Gastrocnemius medialis (tissue), 4 donors: ENCODE measurements at regions not wholly inside any gene's neighbourhood (a gene's known extent, or its start where the extent isn't known, plus 50 kb on each side); places are given as distances from the start of the nearest gene placed in this dataset.

Source experiments
- ATAC-seq, 2 donors: fragments of 150-250 bp; one replicate each; pipeline ENCODE4 v1.9.1; 2016
- DNase-seq, 2 donors: peaks; one replicate each; pipeline ENCODE4 v3.0.0-alpha.2; 2019
- H3K27ac ChIP-seq, 4 donors: fragments of 200-600 bp; sonication (generic); 1 replicate in 1 of 4; 2 replicates in 3 of 4; pipeline ENCODE4 v1.5.1; 2016 to 2018; ENCODE audit warnings: mild to moderate bottlenecking in 2 of 4, moderate library complexity in 1 of 4
- H3K27me3 ChIP-seq, 3 donors: fragments of 200-600 bp; sonication (generic) in 2 of 3; 1 replicate in 1 of 3; 2 replicates in 2 of 3; pipeline versions ENCODE4 v1.5.1 to v1.6.0; 2016 to 2019; ENCODE audit warnings: mild to moderate bottlenecking in 1 of 3, moderate library complexity in 1 of 3
- H3K36me3 ChIP-seq, 2 donors: fragments of 200-600 bp; sonication (generic) in 1 of 2; one replicate each; pipeline ENCODE4 v1.5.1; 2017 to 2018
- H3K4me1 ChIP-seq, 2 donors: fragments of 200-600 bp; sonication (generic) in 1 of 2; one replicate each; pipeline ENCODE4 v1.5.1; 2016 to 2017; ENCODE audit warnings: mild to moderate bottlenecking in 2 of 2
- H3K4me3 ChIP-seq, 4 donors: fragments of 200-600 bp; sonication (generic) in 3 of 4; 1 replicate in 1 of 4; 2 replicates in 3 of 4; pipeline ENCODE4 v1.5.1; 2016 to 2019; ENCODE audit warnings: mild to moderate bottlenecking in 2 of 4
- H3K9me3 ChIP-seq, 3 donors: fragments of 200-600 bp; sonication (generic) in 2 of 3; 1 replicate in 1 of 3; 2 replicates in 2 of 3; pipeline ENCODE4 v1.5.1; 2016 to 2019
- POLR2A ChIP-seq, 2 donors: fragments of 450-650 bp; IDR thresholded peaks; one replicate each; pipeline ENCODE4 v1.6.1; 2017; ENCODE audit warnings: antibody characterized with exemption in 2 of 2, mild to moderate bottlenecking in 2 of 2, moderate library complexity in 2 of 2
- in situ Hi-C, 4 donors: fragments of 200-750 bp; cut with MboI; loops; one replicate each; pipeline versions ENCODE4 v1.15.0 to v1.8.0; 2017; ENCODE audit warnings: low sequenced_read_pairs in 4 of 4
- intact Hi-C: fragments of 100-400 bp; cut with DNase I; formaldehyde crosslinking; loops from one replicate; pipeline ENCODE4 v1.15.1; 2023; ENCODE audit warnings: low total_unique reads
- TF ChIP-seq, protein P1 (sequence below), 5 experiments: fragments of 450-650 bp in 3 of 5; fragments of 200-600 bp in 2 of 5; sonication (generic) in 2 of 5; IDR thresholded peaks in 4 of 5; conservative IDR thresholded peaks in 1 of 5; 1 replicate in 4 of 5; 2 replicates in 1 of 5; pipeline ENCODE4 v1.5.1; 2016 to 2019; ENCODE audit warnings: antibody characterized with exemption in 5 of 5, mild to moderate bottlenecking in 3 of 5, moderate library complexity in 3 of 5

DNA sequence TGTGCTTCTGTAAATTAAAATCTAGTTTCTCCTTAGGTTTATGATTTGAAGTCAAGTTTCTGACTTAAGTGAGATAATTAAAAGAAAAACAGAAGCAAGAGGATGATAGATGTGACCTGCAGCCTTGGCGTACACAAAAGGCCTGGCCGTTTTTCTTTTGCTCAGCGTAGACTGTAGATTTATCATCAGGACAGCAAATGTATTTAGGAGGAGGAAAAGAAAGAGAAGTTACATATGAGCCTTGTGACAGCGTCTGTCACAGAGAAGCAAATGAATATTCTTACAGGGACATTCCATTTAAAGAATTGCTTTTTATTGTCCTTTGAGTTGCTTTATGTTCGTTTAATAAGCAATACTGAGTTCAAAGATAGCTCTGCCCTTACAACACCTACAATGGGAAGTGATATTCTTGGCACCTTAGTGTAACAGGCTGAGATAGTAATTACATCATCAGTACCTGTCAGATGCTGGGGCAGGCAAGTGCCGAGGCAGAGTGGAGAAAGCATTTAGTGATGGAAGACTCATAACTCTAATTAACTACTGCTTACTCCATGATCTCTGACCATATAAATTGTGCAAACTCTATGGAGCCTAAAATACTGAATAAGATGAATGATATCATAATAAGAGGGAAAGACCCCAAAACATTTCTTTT is 311.5 kb downstream of the MFSD1 start:
- DNase-seq (no peak), ATAC-seq (no peak)
- Histone ChIP-seq H3K9me3 (no peaks in the 10 kb centered on the region), H3K4me1 (no peaks in the 10 kb centered on the region), H3K27ac (no peak overlapping the region), H3K27me3 (no peaks in the 10 kb centered on the region), H3K36me3 (no peaks in the 10 kb centered on the region), H3K4me3 (no peak overlapping the region)
- in situ Hi-C loops: no loop called here
- TF ChIP-seq POLR2A (IDR thresholded peaks at IDR 0.05): no peak
- TF ChIP-seq, protein P1, sequence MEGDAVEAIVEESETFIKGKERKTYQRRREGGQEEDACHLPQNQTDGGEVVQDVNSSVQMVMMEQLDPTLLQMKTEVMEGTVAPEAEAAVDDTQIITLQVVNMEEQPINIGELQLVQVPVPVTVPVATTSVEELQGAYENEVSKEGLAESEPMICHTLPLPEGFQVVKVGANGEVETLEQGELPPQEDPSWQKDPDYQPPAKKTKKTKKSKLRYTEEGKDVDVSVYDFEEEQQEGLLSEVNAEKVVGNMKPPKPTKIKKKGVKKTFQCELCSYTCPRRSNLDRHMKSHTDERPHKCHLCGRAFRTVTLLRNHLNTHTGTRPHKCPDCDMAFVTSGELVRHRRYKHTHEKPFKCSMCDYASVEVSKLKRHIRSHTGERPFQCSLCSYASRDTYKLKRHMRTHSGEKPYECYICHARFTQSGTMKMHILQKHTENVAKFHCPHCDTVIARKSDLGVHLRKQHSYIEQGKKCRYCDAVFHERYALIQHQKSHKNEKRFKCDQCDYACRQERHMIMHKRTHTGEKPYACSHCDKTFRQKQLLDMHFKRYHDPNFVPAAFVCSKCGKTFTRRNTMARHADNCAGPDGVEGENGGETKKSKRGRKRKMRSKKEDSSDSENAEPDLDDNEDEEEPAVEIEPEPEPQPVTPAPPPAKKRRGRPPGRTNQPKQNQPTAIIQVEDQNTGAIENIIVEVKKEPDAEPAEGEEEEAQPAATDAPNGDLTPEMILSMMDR (IDR thresholded peaks at IDR 0.05 in 4 of 5, conservative IDR thresholded peaks at IDR 0.05 in 1 of 5): no peak
- intact Hi-C loops: no loop called here

DNA sequence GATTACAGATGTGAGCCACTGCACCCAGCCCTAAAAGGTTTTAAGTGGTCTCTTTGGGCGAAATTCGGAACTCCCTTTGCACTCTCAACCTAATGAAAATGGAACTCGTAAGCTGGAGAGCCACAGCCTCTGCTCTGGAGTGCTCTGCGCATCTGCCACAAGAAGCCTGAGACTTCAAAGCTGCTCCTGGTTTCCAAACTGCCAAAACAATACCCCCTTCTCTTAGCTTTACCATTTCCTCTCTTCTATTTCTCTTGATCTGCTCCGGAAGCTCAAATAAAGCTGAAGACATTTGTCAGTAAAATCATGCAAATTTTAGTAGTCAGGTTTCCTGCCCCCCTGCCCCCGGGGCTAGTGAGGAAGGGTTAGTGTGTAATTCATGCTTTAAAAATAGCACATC is 312.7 kb downstream of the MFSD1 start:
- no peaks in the 10 kb centered on the region for H3K27me3 ChIP-seq
- H3K27ac ChIP-seq: no peak overlapping the region
- TF ChIP-seq, protein P1 (IDR thresholded peaks at IDR 0.05 in 4 of 5, conservative IDR thresholded peaks at IDR 0.05 in 1 of 5): no peak
- no peak for TF ChIP-seq POLR2A (IDR thresholded peaks at IDR 0.05)
- DNase-seq: no peak
- no peaks in the 10 kb centered on the region for H3K36me3 ChIP-seq
- H3K4me1 ChIP-seq: no peaks in the 10 kb centered on the region
- in situ Hi-C loops (no loop called here), intact Hi-C loops (no loop called here)
- H3K4me3 ChIP-seq: no peak overlapping the region
- no peaks in the 10 kb centered on the region for H3K9me3 ChIP-seq
- no peak for ATAC-seq

DNA sequence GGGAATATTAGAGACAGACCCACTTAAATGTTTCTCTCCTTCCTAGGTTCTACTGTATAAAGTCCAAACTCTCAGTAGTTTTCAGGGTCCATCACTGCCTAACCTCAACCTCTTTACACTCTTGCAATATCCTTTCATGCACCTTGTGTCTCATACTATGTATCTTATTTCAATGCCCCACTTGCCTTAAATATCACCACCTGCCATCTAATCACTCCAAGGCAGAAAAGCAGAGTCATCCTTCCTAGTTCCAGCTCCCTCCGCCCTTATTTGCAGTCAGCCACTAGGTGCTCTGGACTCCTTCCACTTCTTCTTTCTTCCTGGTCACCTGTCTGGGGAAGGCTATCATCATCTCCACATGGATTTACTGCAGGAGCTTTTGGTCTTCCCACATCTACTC is 322.0 kb downstream of the MFSD1 start:
- no peak for DNase-seq
- Histone ChIP-seq H3K27me3 (no peaks in the 10 kb centered on the region), H3K36me3 (no peaks in the 10 kb centered on the region), H3K4me1 (peaks cover 0 to 4% of the 10 kb centered on the region in 2 donors), H3K27ac (no peak overlapping the region), H3K9me3 (no peaks in the 10 kb centered on the region), H3K4me3 (no peak overlapping the region)
- intact Hi-C loops: no loop called here
- no peak for ATAC-seq
- TF ChIP-seq, protein P1 (IDR thresholded peaks at IDR 0.05 in 4 of 5, conservative IDR thresholded peaks at IDR 0.05 in 1 of 5): no peak
- TF ChIP-seq POLR2A (IDR thresholded peaks at IDR 0.05): no peak
- in situ Hi-C loops: no loop called here

DNA sequence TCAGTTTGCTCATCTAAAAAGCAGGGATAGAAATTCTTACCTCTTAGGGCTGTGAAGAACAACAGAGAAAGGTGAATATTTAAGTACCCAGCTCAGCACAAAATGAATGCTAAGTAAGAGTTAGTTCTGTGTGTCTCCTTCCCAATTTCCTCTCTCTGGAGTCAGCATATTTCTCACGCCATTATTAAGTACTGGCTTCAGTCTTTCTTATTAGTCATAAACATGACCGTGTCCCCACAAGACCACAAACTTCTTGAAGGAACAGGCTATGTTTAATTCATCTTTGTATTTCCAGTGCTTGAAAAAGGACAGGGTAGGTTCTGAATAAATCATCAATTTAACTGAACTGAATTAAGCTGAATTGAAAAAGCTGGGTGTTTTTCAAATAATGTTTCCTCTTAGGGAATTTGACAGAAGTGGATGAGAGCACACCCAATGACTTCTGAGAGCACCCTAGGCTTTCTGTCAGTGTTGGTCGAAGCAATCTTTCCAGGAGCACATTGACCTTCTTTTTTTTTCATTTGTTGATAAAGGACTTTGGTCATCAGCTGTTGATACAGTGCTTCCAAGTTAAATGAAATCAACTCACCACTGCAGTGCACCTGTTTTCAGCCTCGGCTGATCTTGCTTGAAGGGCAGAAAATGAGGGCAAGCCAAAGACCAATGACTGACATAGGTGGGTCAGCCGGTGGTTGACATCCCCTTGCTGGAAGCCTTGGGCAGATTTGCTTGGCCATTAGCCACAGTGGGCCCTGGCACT is 324.6 kb downstream of the MFSD1 start:
- no peaks in the 10 kb centered on the region for H3K9me3 ChIP-seq
- no peak overlapping the region for H3K27ac ChIP-seq
- TF ChIP-seq POLR2A (IDR thresholded peaks at IDR 0.05): no peak
- TF ChIP-seq, protein P1 (IDR thresholded peaks at IDR 0.05 in 4 of 5, conservative IDR thresholded peaks at IDR 0.05 in 1 of 5): no peak
- in situ Hi-C loops (no loop called here), intact Hi-C loops (no loop called here)
- no peaks in the 10 kb centered on the region for H3K36me3 ChIP-seq
- H3K4me1 ChIP-seq: peaks cover 0 to 4% of the 10 kb centered on the region in 2 donors
- ATAC-seq (no peak), DNase-seq (no peak)
- no peak overlapping the region for H3K4me3 ChIP-seq
- no peaks in the 10 kb centered on the region for H3K27me3 ChIP-seq
